ENCODE measurements at regions not wholly inside any gene's neighbourhood (a gene's known extent, or its start where the extent isn't known, plus 50 kb on each side); places are given as distances from the start of the nearest gene placed in this dataset.

DNA sequence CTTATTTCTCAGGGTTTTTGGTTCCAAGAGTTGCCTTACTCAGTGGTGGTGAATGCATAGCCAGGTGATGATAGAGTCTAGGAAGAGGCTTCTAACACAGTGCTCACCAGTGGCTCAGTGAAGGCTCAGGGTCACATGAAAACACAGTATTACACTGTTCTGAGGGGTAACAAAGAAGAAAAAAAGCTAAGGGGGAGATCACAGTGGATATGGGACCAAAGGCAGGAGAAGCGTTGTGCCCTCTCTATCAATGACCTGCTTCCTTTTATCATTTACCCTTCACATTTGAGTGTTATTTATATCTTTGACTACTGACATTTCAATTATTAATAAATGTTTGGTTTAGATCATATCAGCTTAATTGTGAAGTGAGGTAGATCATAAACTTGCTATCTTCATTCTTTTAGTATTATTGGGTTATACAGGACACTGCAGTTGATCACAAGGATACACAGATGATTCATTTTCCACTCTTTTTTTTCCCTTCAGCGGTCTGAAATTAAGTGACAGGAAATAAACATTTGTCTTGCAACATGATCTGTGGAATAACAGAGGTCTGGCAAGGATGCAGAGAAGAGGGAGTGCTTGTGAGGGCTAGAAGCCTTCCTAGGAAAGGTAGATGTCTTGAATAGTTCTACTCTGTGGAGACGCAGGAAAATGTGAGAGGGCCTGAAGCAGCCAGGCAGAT, 171.7 kb downstream of the C3orf38 start:
- TF ChIP-seq EP300 (IDR thresholded peaks at IDR 0.05; ENCODE audit: borderline replicate concordance): no peak
- TF ChIP-seq CREB1 (IDR thresholded peaks at IDR 0.05; ENCODE audit: low read depth): no peak
- no peak for TF ChIP-seq TCF12 (IDR thresholded peaks at IDR 0.05; ENCODE audit: low read depth)
- no peak for TF ChIP-seq NFIC (IDR thresholded peaks at IDR 0.05)
- no peak for TF ChIP-seq YY1 (IDR thresholded peaks at IDR 0.05; ENCODE audit: low read depth)
- TF ChIP-seq EGR1 (IDR thresholded peaks at IDR 0.05): no peak
- TF ChIP-seq, protein P1, sequence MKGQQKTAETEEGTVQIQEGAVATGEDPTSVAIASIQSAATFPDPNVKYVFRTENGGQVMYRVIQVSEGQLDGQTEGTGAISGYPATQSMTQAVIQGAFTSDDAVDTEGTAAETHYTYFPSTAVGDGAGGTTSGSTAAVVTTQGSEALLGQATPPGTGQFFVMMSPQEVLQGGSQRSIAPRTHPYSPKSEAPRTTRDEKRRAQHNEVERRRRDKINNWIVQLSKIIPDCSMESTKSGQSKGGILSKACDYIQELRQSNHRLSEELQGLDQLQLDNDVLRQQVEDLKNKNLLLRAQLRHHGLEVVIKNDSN (IDR thresholded peaks at IDR 0.05): no peak
- no peak for TF ChIP-seq FOXM1 (IDR thresholded peaks at IDR 0.05; ENCODE audit: borderline replicate concordance, low read depth)
- TF ChIP-seq, protein P2, sequence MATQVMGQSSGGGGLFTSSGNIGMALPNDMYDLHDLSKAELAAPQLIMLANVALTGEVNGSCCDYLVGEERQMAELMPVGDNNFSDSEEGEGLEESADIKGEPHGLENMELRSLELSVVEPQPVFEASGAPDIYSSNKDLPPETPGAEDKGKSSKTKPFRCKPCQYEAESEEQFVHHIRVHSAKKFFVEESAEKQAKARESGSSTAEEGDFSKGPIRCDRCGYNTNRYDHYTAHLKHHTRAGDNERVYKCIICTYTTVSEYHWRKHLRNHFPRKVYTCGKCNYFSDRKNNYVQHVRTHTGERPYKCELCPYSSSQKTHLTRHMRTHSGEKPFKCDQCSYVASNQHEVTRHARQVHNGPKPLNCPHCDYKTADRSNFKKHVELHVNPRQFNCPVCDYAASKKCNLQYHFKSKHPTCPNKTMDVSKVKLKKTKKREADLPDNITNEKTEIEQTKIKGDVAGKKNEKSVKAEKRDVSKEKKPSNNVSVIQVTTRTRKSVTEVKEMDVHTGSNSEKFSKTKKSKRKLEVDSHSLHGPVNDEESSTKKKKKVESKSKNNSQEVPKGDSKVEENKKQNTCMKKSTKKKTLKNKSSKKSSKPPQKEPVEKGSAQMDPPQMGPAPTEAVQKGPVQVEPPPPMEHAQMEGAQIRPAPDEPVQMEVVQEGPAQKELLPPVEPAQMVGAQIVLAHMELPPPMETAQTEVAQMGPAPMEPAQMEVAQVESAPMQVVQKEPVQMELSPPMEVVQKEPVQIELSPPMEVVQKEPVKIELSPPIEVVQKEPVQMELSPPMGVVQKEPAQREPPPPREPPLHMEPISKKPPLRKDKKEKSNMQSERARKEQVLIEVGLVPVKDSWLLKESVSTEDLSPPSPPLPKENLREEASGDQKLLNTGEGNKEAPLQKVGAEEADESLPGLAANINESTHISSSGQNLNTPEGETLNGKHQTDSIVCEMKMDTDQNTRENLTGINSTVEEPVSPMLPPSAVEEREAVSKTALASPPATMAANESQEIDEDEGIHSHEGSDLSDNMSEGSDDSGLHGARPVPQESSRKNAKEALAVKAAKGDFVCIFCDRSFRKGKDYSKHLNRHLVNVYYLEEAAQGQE (IDR thresholded peaks at IDR 0.05; ENCODE audit: low read depth): no peak
- TF ChIP-seq RAD21 (IDR thresholded peaks at IDR 0.05; ENCODE audit: low read depth): no peak
- TF ChIP-seq TAF1 (IDR thresholded peaks at IDR 0.05; ENCODE audit: low read depth): no peak
- TF ChIP-seq CEBPB (IDR thresholded peaks at IDR 0.05): no peak
- no peak for TF ChIP-seq TEAD4 (IDR thresholded peaks at IDR 0.05)

DNA sequence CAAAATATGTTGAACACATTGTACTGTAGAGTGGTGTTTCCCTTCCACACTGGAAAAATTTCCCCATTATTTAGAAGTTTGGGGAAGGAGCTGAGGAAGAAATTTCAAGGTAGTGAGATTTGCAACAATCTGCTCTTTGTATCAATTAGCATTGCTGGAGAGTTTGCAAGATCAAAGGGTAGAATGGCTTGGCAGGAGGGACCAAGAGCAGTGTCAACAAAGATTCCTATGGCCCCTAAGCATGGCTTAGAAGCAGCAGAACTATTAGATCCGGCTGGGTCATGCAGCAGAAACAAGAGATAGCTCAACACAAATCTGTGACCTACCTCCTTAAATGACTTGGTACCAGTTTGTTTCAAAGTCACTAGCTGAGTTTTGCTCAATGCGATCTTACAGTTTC, 175.0 kb downstream of the C3orf38 start:
- TF ChIP-seq, protein P1 (IDR thresholded peaks at IDR 0.05): no peak
- no peak for TF ChIP-seq TEAD4 (IDR thresholded peaks at IDR 0.05)
- TF ChIP-seq, protein P2 (IDR thresholded peaks at IDR 0.05; ENCODE audit: low read depth): no peak
- TF ChIP-seq CREB1 (IDR thresholded peaks at IDR 0.05; ENCODE audit: low read depth): no peak
- TF ChIP-seq ZBTB7A (IDR thresholded peaks at IDR 0.05; ENCODE audit: low read depth): no peak
- no peak for TF ChIP-seq FOXM1 (IDR thresholded peaks at IDR 0.05; ENCODE audit: borderline replicate concordance, low read depth)
- TF ChIP-seq, protein P3, sequence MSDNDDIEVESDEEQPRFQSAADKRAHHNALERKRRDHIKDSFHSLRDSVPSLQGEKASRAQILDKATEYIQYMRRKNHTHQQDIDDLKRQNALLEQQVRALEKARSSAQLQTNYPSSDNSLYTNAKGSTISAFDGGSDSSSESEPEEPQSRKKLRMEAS (IDR thresholded peaks at IDR 0.05): no peak
- no peak for TF ChIP-seq EP300 (IDR thresholded peaks at IDR 0.05; ENCODE audit: borderline replicate concordance)
- no peak for TF ChIP-seq NFIC (IDR thresholded peaks at IDR 0.05)
- TF ChIP-seq CEBPB (IDR thresholded peaks at IDR 0.05): no peak
- no peak for TF ChIP-seq EGR1 (IDR thresholded peaks at IDR 0.05)
- no peak for TF ChIP-seq YY1 (IDR thresholded peaks at IDR 0.05; ENCODE audit: low read depth)
- TF ChIP-seq TCF12 (IDR thresholded peaks at IDR 0.05; ENCODE audit: low read depth): no peak
- TF ChIP-seq TAF1 (IDR thresholded peaks at IDR 0.05; ENCODE audit: low read depth): no peak

DNA sequence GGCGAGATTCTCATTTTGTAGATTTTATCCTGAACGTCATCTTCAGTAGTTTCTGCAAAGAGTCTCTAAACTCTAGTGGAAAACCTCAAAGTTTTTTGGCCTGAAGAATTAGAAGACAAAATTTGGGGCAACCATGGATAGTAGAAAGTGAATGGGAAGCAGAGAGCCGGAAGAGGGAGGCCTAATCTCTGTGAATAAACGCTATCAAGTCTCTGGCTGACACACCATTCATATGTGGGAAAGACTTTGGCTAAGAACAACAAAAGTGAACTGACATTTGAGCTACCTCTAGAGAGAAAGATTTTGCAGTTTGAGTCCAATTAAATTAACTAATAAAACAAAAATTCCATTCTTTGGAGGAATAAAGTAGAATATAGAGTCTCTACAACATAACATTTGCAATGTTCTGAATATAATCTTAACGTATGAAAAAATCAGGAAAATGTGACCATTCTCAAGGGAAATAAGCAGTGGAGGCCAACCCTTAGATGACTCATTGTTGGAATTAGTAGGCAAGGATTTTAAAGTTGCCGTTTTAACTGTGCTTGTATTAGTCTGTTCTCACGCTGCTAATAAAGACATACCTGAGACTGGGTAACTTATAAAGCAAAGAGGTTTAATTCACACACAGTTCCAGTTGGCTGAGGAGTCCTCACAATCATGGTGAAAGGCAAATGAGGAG, 184.6 kb downstream of the C3orf38 start:
- no peak for TF ChIP-seq FOXM1 (IDR thresholded peaks at IDR 0.05; ENCODE audit: borderline replicate concordance, low read depth)
- TF ChIP-seq EGR1 (IDR thresholded peaks at IDR 0.05): no peak
- no peak for TF ChIP-seq TAF1 (IDR thresholded peaks at IDR 0.05; ENCODE audit: low read depth)
- TF ChIP-seq RAD21 (IDR thresholded peaks at IDR 0.05; ENCODE audit: low read depth): no peak
- TF ChIP-seq TCF12 (IDR thresholded peaks at IDR 0.05; ENCODE audit: low read depth): no peak
- no peak for TF ChIP-seq YY1 (IDR thresholded peaks at IDR 0.05; ENCODE audit: low read depth)
- TF ChIP-seq, protein P3 (IDR thresholded peaks at IDR 0.05): no peak
- no peak for TF ChIP-seq CEBPB (IDR thresholded peaks at IDR 0.05)
- TF ChIP-seq, protein P1 (IDR thresholded peaks at IDR 0.05): no peak
- TF ChIP-seq NFIC (IDR thresholded peaks at IDR 0.05): no peak
- TF ChIP-seq, protein P2 (IDR thresholded peaks at IDR 0.05; ENCODE audit: low read depth): no peak
- no peak for TF ChIP-seq CREB1 (IDR thresholded peaks at IDR 0.05; ENCODE audit: low read depth)
- TF ChIP-seq TEAD4 (IDR thresholded peaks at IDR 0.05): no peak
- TF ChIP-seq ZBTB7A (IDR thresholded peaks at IDR 0.05; ENCODE audit: low read depth): no peak
- TF ChIP-seq EP300 (IDR thresholded peaks at IDR 0.05; ENCODE audit: borderline replicate concordance): no peak
